HG02884 (cell line): ENCODE measurements at regions not wholly inside any gene's neighbourhood (a gene's known extent, or its start where the extent isn't known, plus 50 kb on each side); places are given as distances from the start of the nearest gene placed in this dataset.

Experiments
- ATAC-seq: cut with Tn5 transposase; IDR thresholded peaks from one replicate; pipeline ENCODE4 v1.9.1; 2021; ENCODE audit warnings: mild to moderate bottlenecking, moderate library complexity; ENCODE audit not compliant: unreplicated experiment

DNA sequence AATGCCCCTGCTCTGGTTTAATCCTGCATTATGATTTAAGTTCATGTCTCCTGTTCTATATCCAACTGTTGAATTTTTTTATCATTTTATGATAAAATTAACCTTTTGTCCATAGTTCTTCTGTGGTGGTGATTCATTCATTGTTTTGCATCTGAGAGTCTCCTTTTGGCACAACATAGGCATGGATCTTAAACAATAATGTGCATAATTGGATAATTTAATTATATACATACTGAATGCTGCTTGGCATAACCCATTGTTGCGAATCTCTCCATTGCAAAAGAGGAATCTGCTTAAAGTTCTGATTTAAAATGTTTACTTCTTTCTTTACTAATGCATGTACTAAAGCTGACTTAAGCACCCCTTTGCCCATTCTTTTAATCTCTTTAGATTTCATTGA lies 2788.4 kb downstream of the PCDH9 start:
- ATAC-seq = no peak

DNA sequence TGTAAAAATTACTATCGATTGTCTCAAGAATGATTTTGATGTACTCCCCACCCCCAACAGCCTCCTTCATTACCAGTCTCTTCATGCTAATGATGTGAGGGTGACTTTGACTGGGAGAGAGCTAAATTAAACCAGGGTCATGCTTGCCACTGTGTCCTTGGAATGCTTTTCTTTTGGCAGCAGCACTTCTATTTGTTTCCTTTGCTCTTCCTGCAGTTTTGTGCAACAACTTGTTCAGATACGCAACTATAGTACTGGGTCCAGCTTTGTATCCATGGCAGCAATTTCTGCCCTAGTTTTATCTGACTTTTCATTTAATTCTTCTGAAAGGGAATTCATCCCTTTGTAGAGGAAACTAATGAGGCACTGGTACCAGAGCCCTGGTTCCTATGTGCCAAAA lies 2792.1 kb downstream of the PCDH9 start:
- no peak for ATAC-seq

DNA sequence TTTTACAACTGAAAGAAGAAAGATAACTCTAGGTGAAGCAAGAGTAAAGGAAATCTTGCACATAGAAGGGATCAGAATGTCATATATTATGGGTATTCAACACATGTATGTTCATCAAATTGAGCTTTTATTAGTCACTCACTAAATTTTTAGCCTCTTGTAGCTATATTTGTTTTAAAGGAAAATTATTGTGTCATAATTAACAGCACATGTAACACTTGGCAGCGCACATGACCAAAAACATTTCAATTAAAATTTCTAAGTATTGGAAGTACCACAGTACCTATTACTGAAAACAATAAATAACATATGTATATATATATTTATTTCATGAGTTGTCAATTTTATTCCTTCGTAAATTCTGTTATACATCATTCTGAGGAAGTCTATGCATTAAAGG lies 2800.4 kb downstream of the PCDH9 start:
- no peak for ATAC-seq

DNA sequence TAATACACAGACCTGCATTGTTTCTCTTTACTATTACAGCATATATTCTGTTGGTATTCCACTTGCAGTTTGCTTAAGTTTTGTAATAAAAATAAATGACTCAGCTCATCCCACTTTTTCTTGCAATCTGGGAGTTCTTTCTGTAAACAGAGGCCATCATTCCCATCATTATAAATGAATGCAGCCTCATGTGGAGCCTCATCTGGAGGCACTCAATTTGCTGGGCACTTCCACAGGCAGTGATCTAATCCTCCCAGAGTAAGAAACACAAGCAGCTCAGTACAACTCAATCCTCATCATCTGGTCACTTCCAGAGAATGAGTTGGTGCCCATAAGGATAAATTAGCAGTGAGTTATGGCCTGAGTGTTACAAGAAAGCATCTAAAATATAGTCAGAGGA lies 2801.9 kb downstream of the PCDH9 start:
- no peak for ATAC-seq

DNA sequence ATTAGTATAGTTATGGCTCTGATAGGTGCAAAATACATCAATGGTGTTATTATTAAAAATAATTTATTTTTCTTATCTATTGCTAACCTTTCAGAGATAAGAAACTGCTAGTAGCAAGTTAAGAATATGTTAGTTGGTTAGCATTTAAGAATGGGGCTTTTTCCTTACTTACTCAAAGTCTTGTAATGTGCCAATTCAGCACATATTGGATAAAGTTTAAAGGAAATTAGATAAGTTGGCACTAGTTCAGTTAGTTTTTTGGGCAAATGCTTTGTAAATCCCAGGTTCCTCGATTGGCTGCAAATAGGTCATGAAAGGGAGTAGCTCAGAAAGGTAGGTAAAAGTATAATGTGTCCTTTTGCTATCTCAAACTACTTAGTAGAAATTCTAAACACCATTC lies 2806.7 kb downstream of the PCDH9 start:
- no peak for ATAC-seq

DNA sequence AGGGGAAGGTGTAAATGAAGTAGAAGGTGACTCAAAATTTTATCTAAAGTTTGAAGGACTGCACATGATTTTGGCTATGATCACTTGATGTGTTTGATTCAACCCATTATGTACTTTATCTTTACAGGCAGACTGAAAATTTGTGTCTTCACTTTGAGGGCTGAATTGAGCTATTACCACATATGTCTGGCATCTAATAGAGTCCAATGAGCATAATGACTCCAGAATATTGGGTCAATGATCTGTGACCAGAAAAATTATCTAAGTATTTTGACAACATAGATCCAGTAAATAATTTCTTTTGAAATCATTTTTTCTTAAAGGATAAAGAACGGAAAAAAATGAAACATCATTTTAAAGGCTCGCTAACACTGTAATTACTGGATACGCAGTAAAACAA lies 2810.0 kb downstream of the PCDH9 start:
- ATAC-seq = no peak

DNA sequence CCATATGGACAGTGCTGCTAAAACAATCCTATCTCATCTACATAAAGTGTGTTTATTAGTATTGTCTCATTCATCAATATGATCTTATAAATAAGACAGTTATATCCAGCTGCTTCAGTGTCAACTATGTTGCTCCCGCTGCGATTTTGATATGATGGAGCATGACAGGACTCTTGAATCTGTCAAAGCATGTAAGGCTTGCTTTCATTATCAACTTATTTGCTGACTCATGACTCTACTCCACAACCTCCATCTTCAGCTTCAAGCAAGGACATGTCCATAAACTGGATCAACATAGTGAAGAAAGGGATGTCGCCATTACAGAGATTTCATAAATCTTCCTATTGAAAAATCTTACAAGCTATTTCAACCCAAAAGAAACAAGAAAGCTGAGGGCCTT lies 2812.6 kb downstream of the PCDH9 start:
- no peak for ATAC-seq

DNA sequence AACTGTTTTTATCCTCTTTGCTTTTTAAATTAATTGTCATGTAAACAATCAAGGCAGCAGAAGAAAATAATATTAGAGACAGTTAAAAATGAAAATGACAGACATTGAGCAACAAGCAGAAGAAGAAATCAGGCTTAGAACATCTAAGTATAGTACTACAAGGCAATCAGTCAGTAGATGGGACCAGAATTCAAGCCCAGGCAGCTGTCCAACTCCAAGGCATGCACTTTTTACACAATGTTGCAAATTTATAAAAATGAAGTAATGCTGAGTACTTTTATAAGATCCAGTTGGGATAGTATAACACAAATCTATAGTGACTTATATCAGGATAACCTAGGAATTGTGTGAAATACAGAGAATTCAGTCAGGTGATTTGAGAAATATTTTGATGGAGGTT lies 2815.8 kb downstream of the PCDH9 start:
- ATAC-seq = no peak

DNA sequence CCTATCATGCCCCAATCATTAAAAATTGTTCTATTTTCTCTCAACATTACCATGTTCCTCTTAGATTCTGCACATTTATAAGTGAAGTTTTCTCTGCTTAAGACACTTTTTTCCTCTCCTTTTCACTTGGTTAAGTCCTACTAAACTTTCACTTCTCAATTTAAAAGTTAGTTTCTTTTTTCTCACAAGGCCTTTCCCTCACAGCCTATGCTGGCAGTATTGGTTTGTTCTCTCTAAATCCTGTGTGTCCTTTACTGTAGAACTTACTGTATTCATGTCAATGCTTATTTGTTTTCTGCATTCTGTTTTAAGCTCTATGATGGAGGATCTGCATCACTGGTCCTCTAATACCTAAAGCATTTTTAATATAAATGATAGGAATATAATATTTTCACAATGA lies 2816.6 kb downstream of the PCDH9 start:
- ATAC-seq = no peak

DNA sequence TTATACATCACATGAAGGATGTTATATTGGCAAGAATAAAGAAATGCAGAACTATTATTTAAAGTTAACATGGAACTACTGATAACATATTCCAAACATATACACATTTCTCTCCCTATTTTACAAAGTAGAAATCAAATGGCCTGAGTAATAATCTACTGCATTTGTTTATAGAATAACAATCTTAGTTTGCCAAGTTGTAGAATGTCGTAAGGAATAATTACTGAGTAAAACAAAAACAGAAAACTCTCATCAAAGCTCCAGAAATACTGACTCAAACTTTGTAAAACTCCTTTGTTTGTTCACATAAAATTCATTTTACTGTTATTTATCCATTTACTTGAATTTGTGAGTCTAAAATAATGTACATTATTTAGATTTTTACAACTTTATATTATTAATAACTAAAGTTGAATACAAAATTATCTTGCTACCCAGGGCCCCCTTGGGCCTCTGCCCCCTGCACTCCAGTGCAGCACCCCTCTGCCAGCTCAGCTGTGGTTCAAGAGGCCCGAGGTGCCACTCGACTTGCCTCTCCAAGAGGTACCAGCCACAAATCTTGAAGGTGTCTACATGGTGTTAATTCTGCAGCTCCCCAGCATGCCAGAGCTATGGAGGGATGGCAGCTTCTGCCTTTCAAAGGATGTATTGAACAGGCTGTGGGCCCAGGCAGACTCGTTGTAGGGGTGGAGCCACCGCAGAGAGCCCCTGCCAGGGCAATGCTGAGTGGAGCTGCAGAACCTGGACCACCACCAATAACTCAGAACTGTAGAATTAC lies 2819.7 kb downstream of the PCDH9 start:
- ATAC-seq = no peak

DNA sequence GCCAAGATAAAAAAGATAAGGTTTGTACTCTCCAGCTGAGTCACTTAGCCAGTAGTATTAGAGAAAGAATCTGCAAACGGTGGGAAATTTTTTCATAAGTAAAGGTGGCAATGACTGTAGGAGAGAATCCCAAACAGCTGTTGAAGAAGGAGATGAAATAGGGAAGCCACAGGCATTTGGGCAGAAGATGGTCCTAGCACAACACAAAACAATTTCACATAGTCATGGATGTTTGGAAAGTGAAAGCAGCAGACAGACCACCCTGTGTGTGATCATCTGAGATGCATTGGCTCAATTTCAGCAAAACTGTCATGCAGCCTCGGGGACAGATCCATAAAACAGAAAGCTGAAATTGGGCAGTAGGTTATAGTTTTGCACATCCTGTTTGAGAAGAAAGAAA lies 2832.4 kb downstream of the PCDH9 start:
- ATAC-seq = no peak

DNA sequence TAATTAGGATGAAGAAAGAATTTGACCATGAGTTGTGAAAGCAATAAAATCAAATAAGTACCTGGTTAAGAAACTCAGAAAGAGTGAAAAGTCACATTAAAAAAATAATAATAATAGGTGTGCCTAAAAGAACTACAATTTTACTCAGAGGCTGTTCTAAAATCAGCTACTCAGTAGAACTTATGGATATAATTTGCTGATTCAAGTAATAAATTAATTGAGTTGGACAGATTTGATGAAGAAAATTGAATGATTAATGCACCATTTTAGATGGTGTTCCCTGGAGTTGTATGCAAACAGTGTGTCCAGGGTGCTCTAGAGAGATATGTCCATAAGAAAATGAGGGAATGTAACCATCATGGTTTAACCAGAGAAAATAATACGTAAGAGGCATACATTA lies 2852.5 kb downstream of the PCDH9 start:
- no peak for ATAC-seq

DNA sequence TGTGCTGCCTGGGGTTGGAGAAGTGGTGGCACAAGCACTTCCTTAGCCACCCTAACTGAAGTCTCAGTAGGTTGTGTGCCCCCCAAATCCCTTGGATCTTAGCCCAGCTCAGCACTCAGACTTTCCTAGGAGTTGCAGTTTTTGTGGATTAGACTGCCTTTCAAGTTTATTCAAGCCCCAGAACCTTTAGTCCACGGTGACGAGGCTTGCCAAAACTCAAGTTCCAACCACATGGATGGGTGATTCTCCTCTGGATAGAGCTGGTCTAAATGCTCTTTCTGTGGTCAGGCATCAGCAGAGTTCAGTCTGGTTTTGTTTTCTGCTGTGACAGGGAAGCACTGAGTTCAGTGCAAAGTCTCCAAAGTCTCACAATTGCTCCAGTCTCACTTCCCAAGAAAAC lies 2858.7 kb downstream of the PCDH9 start:
- ATAC-seq = no peak

DNA sequence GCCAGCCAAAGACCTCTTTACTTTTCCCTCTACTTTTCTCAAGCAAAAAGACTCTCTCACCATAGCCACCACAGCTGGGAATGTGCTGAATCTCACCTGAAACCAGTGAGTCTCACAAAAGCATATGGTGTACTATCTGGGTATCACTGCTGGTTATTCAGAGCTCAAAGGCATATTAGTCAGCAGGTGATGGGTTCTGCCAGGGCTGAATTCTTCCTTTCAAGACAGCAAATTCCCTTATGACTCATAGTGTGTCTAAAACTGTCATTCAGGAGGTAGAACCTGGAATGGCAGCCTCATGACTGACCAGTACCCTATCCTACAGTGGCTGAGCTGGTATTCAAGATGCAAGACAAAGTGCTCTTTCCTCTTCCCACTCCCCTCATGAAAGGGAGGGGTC lies 2859.1 kb downstream of the PCDH9 start:
- no peak for ATAC-seq

DNA sequence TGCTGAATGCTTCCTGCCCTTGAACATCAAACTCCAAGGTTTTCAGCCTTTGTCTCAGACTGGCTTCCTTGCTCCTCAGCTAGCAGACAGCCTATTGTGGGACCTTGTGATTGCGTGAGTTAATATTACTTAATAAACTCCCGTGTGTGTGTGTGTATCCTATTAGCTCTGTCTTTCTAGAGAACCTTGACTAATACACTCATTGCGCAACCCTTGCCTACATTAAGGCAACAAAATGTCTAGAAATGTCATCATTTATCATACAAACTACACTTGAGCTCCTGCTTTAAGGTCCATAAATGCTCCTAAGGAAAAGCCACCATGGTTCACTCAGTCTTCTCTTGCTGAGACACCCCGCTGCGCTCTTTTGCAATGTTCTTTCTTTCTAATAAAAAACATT lies 2861.0 kb downstream of the PCDH9 start:
- ATAC-seq = no peak

DNA sequence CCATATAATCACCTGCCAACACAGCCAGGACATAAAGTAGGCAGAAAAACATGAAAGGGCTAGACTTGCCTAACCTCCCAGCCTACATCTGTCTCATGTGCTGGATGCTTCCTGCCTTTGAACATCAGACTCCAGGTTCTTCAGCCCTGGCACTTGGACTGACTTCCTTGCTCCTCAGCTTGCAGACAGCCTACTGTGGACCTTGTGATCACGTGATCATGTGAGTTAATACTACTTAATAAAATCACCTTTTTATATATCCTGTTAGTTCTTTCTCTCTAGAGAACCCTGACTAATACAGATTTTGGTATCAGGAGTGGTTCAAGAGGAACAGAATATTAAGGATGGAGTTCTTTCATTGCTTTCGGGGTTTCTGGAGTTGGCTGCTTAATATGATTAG lies 2867.6 kb downstream of the PCDH9 start:
- no peak for ATAC-seq

DNA sequence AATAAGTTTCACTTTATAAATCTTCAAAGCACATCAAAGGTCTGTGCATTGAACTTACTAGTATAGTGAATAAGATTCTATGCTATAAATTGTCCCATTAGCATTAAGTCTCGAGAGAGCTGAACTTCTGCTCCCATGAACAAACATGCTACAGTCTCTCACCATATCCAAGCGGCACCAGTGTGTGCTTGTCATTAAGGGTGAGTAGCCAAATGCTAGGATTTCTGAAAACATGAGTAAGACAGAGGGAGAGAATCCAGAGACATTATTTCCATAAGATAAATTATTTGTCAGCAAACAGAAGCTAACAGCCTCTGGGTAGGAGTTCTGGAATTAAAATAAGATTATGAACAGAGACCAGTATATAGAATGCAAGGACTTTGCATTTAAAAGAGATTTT lies 2882.5 kb downstream of the PCDH9 start:
- no peak for ATAC-seq

DNA sequence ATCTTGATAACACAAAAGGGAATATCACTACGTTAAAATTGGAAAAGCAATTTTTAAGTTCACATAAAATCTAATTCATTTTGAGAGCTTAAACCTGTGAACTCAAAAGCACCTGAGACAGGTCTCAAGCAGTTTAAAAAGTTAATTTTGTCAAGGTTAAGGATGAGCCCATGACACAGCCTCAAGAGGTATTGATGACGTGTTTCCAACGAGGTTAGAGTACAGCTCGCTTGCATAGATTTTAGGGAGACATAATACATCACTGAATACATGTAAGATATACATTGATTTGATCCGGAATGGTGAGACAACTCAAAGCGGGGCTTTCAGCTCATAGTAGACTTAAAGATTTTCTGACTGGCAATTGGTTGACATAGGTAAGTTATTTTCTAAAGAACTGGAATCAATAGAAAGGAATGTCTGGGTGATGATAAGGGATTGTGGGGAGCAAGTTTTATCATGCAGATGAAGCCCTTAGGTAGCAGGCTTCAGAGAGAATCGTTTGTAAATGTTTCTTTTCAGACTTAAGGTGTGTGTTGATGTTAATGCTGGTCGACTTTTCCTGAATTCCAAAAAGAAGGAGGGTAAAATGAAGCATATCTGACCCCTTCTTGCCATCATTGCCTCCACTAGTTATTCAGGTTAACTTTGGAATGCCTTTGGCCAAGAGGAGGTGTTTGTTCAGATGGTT lies 2890.6 kb downstream of the PCDH9 start:
- ATAC-seq = no peak

DNA sequence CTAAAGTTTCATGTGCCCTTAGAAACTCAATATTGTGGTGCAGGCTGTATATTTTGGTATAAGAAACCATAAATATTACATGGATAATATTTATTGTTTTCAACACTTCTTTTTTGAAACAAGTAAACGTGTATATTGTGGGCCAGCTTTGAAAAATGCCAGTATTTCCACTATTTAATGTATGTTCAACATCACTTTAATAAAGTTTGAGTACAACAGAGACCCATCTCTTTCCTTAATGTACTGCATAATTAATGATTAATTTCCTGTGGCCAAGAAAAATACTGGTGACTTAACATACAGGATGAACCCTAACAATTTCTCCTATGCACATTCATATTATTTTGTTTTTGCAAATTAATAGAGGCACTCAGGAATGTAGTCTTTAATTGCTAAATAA lies 2891.5 kb downstream of the PCDH9 start:
- no peak for ATAC-seq

DNA sequence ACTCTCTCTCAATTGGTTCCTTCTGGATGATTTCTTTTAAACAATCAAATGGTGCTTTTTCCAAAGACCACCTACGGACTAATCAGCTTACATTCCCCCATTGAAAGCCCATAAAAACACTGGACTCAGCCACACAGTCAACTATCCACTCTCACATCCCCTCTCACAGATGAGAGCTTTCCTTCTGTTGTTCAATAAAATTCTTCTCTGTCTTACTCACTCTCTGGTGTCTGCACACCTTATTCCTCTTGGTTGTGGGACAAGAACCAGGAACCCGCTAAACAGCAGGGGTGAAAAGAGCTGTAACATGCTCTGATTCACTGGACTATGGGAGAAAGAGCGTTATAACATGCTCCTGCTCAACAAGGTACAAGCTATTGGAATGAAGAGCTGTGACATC lies 2896.2 kb downstream of the PCDH9 start:
- no peak for ATAC-seq

DNA sequence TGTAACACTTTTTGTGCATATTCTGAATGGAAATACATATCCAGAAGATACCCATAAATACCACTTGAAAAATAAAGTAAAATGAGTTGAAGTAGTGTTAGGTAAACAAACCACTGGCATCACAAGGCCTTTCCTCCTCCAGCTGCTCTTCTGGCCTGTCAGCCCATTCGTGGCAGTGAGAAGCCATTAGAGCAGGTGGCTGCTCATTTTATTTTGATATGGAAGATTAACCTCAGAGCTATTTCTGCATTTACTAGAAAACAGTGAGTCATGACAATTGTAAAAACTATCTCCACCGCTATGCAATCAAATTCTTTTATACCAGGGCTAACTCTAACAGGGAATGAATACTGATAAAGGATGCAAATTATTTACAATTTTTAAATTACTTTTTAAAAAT lies 2898.1 kb downstream of the PCDH9 start:
- ATAC-seq = no peak

DNA sequence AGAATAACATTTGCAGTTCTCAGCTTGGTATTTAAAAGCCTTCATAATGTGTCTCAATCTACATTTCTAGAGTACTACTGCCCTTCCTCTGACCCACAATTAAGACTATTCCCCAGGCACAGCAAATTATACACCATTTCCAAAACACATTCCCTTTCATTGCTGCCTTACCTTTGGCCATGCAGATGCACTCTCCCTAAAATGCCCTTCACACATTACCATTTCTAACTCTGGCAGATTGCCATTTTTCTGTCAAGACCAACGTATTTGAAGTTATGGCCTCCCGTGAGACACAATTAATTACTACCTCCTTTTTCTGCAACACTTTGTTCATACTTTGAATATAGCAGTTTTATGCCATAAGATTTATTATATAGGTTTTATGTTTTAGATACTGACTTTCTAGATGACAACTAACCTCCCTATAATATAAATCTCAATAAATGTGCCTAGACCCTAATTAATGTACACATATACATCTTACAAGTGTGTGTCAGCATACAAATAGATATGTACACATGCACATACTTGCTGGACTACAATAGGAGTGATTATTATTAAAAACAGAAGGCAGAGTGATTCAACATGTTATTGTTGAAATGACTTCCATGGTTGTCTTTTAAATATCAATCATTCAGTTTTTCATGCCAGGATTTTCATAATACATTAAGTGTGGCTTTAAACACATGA lies 2902.5 kb downstream of the PCDH9 start:
- no peak for ATAC-seq
